WTC11 (cell line): ENCODE measurements at regions not wholly inside any gene's neighbourhood (a gene's known extent, or its start where the extent isn't known, plus 50 kb on each side); places are given as distances from the start of the nearest gene placed in this dataset.

Source experiments
- ATAC-seq: fragments of 200-7000 bp; cut with Tn5 transposase; 2 replicates; pipeline ENCODE4 v1.10.0; 2021; ENCODE audit warnings: mild to moderate bottlenecking, moderate library complexity
- CTCF ChIA-PET: fragments of 300-600 bp; sonication (Branson Sonifier 250); formaldehyde crosslinking; loops from one replicate; lab custom pipeline; 2021; ENCODE audit warnings: antibody characterized with exemption; lab: Charles Lee
- POLR2A ChIA-PET: fragments of 350-600 bp; sonication (Branson Sonifier 250); formaldehyde crosslinking; loops from one replicate; lab custom pipeline; 2021; ENCODE audit warnings: antibody characterized with exemption; lab: Charles Lee
- DNase-seq: peaks from one replicate; pipeline ENCODE4 v3.0.0; 2021; ENCODE audit warnings: low spot score
- H3K27ac Mint-ChIP-seq: 2 replicates; pipeline ENCODE4 v1.8.0; 2021; ENCODE audit warnings: mixed read lengths
- H3K27me3 Mint-ChIP-seq: 2 replicates; pipeline ENCODE4 v1.8.0; 2021; ENCODE audit warnings: low read depth, mild to moderate bottlenecking, moderate library complexity, mixed read lengths
- H3K36me3 Mint-ChIP-seq: 2 replicates; pipeline ENCODE4 v1.8.0; 2021; ENCODE audit warnings: mixed read lengths
- H3K4me1 Mint-ChIP-seq: 2 replicates; pipeline ENCODE4 v1.8.0; 2022; ENCODE audit warnings: mixed read lengths
- H3K4me3 Mint-ChIP-seq: 2 replicates; pipeline ENCODE4 v1.8.0; 2021; ENCODE audit warnings: mild to moderate bottlenecking, moderate library complexity, mixed read lengths
- H3K9me3 Mint-ChIP-seq: 2 replicates; pipeline ENCODE4 v1.8.0; 2021; ENCODE audit warnings: mixed read lengths
- ELF4 ChIP-seq: sonication (generic); formaldehyde crosslinking; IDR thresholded peaks from 2 replicates; pipeline ENCODE4 v1.8.1; 2022; ENCODE audit warnings: low read depth, mild to moderate bottlenecking, moderate library complexity, missing genetic modification reagents
- ESRRA ChIP-seq: sonication (generic); formaldehyde crosslinking; IDR thresholded peaks from 2 replicates; pipeline ENCODE4 v1.8.1; 2022; ENCODE audit warnings: mild to moderate bottlenecking, missing genetic modification reagents, borderline replicate concordance
- GTF2I ChIP-seq: fragments of 250-450 bp; sonication (Bioruptor Pico); conservative IDR thresholded peaks from 2 replicates; pipeline ENCODE4 v1.4.0; 2021; ENCODE audit warnings: mild to moderate bottlenecking
- KAT7 ChIP-seq: sonication (generic); formaldehyde crosslinking; IDR thresholded peaks from 2 replicates; pipeline ENCODE4 v1.8.1; 2023; ENCODE audit warnings: missing genetic modification reagents, mild to moderate bottlenecking, borderline replicate concordance
- MXD4 ChIP-seq: fragments of 250-450 bp; sonication (Bioruptor Pico); IDR thresholded peaks from 2 replicates; pipeline ENCODE4 v1.8.0; 2021; ENCODE audit warnings: mild to moderate bottlenecking, moderate library complexity, borderline replicate concordance
- MYBL2 ChIP-seq: sonication (generic); formaldehyde crosslinking; IDR thresholded peaks from 2 replicates; pipeline ENCODE4 v1.8.1; 2023; ENCODE audit warnings: mild to moderate bottlenecking, moderate library complexity, missing genetic modification reagents
- NFYB ChIP-seq: sonication (generic); formaldehyde crosslinking; conservative IDR thresholded peaks from 2 replicates; pipeline ENCODE4 v1.8.0; 2022; ENCODE audit warnings: low read depth, missing genetic modification reagents
- OVOL2 ChIP-seq: fragments of 250-450 bp; sonication (Bioruptor Pico); IDR thresholded peaks from 2 replicates; pipeline ENCODE4 v1.9.0; 2021; ENCODE audit warnings: mild to moderate bottlenecking, borderline replicate concordance
- RORB ChIP-seq: fragments of 250-450 bp; sonication (Bioruptor Pico); IDR thresholded peaks from 2 replicates; pipeline ENCODE4 v1.9.0; 2021; ENCODE audit warnings: mild to moderate bottlenecking
- SOX15 ChIP-seq: fragments of 250-450 bp; sonication (Bioruptor Pico); IDR thresholded peaks from 2 replicates; pipeline ENCODE4 v1.9.0; 2021; ENCODE audit warnings: mild to moderate bottlenecking
- SP1 ChIP-seq: sonication (generic); formaldehyde crosslinking; conservative IDR thresholded peaks from 2 replicates; pipeline ENCODE4 v1.8.1; 2022; ENCODE audit warnings: missing genetic modification reagents
- TEAD1 ChIP-seq: sonication (generic); formaldehyde crosslinking; IDR thresholded peaks from 2 replicates; pipeline ENCODE4 v1.8.0; 2022; ENCODE audit warnings: mild to moderate bottlenecking, missing genetic modification reagents
- TEAD4 ChIP-seq: sonication (generic); formaldehyde crosslinking; IDR thresholded peaks from 2 replicates; pipeline ENCODE4 v1.8.0; 2022; ENCODE audit warnings: mild to moderate bottlenecking, missing genetic modification reagents
- ZNF121 ChIP-seq: sonication (generic); formaldehyde crosslinking; IDR thresholded peaks from 2 replicates; pipeline ENCODE4 v1.8.0; 2023; ENCODE audit warnings: missing genetic modification reagents
- ZNF138 ChIP-seq: sonication (generic); formaldehyde crosslinking; conservative IDR thresholded peaks from 2 replicates; pipeline ENCODE4 v1.8.1; 2022; ENCODE audit warnings: mild to moderate bottlenecking, moderate library complexity, missing genetic modification reagents
- ZNF416 ChIP-seq: fragments of 250-450 bp; sonication (Bioruptor Pico); IDR thresholded peaks from 2 replicates; pipeline ENCODE4 v1.9.0; 2021; ENCODE audit warnings: mild to moderate bottlenecking, inconsistent platforms
- ZNF423 ChIP-seq: fragments of 250-450 bp; sonication (Bioruptor Pico); IDR thresholded peaks from 2 replicates; pipeline ENCODE4 v2.1.2; 2022; ENCODE audit warnings: mild to moderate bottlenecking, moderate library complexity
- TF ChIP-seq, protein P1 (sequence below): sonication (generic); formaldehyde crosslinking; IDR thresholded peaks from 2 replicates; pipeline ENCODE4 v1.8.1; 2023; ENCODE audit warnings: mild to moderate bottlenecking, missing genetic modification reagents, moderate library complexity
- TF ChIP-seq, protein P2 (sequence below): fragments of 250-450 bp; sonication (Bioruptor Pico); IDR thresholded peaks from 2 replicates; pipeline ENCODE4 v1.9.0; 2021; ENCODE audit warnings: mild to moderate bottlenecking
- TF ChIP-seq, protein P3 (sequence below): sonication (generic); formaldehyde crosslinking; IDR thresholded peaks from 2 replicates; pipeline ENCODE4 v1.8.1; 2022; ENCODE audit warnings: low read depth, mild to moderate bottlenecking, moderate library complexity, missing genetic modification reagents, borderline replicate concordance
- TF ChIP-seq, protein P4 (sequence below): sonication (generic); formaldehyde crosslinking; IDR thresholded peaks from 2 replicates; pipeline ENCODE4 v1.8.1; 2022; ENCODE audit warnings: low read depth, missing genetic modification reagents, borderline replicate concordance
- TF ChIP-seq, protein P5 (sequence below): sonication (generic); formaldehyde crosslinking; conservative IDR thresholded peaks from 2 replicates; pipeline ENCODE4 v1.8.1; 2022; ENCODE audit warnings: mild to moderate bottlenecking, missing genetic modification reagents
- TF ChIP-seq, protein P6 (sequence below): fragments of 250-450 bp; sonication (Bioruptor Pico); IDR thresholded peaks from 2 replicates; pipeline ENCODE4 v1.9.0; 2021; ENCODE audit warnings: moderate library complexity, mild to moderate bottlenecking, inconsistent platforms, borderline replicate concordance
- TF ChIP-seq, protein P7 (sequence below): sonication (generic); formaldehyde crosslinking; IDR thresholded peaks from 2 replicates; pipeline ENCODE4 v1.8.1; 2022; ENCODE audit warnings: mild to moderate bottlenecking, missing genetic modification reagents, moderate library complexity, borderline replicate concordance
- TF ChIP-seq, protein P8 (sequence below): sonication (generic); formaldehyde crosslinking; IDR thresholded peaks from 2 replicates; pipeline ENCODE4 v1.8.1; 2022; ENCODE audit warnings: mild to moderate bottlenecking, moderate library complexity, missing genetic modification reagents

DNA sequence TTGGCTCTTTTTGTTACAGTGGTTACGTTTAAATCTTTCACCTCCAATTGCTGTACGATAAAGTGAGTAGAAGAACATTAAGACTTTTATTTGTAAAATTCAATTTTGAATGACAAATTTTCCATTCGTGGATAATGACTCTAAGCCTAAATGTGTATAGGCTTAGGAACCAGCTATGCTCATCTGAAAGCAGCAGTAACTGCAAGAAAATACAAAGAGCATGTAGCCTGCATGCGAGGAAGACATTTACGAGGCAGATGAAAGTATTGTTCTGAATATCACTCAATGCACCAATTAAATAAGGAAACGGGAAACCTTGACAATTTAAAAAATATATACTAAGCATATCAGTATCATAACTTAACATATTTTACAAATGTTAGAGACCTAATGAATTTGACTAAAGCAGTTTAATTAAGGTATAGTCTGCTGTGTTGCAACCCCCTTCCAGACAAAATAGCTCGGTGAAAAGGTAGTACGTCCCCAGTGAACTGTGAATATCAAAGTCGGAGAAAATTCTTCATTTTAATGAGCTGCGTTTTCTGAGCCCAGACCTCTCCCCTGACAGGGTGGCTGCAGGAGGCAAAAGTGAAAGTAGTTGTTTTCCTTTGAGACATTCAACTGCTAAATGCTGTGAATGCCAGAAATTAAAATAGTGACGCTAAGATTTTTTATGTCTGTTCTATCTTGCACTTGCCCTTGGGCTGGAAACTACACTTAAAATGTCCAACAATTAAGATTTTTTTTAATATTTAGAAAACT lies 1236.5 kb upstream of the TENM3 start:
- DNase-seq: no peak
- Mint-ChIP-seq H3K4me3 (no peak overlapping the region; the same call in 1 of the 2 replicates), H3K4me1 (peaks cover 16% of the 10 kb centered on the region), H3K36me3 (no peaks in the 10 kb centered on the region), H3K27ac (no peak overlapping the region), H3K27me3 (no peaks in the 10 kb centered on the region), H3K9me3 (peaks cover 16% of the 10 kb centered on the region)
- ATAC-seq: no peak; the same call in 1 of the 2 replicates
- ChIA-PET POLR2A (no interaction called here), CTCF (no interaction called here)
- TF ChIP-seq TEAD4 (CRISPR knock-in tag): no peak
- no peak for TF ChIP-seq ZNF416 (CRISPR knock-in tag)
- TF ChIP-seq TEAD1 (CRISPR knock-in tag): no peak
- no peak for TF ChIP-seq ZNF138
- TF ChIP-seq, protein P1, sequence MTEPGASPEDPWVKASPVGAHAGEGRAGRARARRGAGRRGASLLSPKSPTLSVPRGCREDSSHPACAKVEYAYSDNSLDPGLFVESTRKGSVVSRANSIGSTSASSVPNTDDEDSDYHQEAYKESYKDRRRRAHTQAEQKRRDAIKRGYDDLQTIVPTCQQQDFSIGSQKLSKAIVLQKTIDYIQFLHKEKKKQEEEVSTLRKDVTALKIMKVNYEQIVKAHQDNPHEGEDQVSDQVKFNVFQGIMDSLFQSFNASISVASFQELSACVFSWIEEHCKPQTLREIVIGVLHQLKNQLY: no peak
- no peak for TF ChIP-seq ELF4 (CRISPR knock-in tag)
- TF ChIP-seq ZNF423: no peak
- TF ChIP-seq ZNF121: no peak
- TF ChIP-seq SOX15: no peak
- no peak for TF ChIP-seq ESRRA (CRISPR knock-in tag)
- TF ChIP-seq, protein P2, sequence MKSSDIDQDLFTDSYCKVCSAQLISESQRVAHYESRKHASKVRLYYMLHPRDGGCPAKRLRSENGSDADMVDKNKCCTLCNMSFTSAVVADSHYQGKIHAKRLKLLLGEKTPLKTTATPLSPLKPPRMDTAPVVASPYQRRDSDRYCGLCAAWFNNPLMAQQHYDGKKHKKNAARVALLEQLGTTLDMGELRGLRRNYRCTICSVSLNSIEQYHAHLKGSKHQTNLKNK (CRISPR knock-in tag): no peak
- no peak for TF ChIP-seq MXD4
- TF ChIP-seq SP1 (CRISPR knock-in tag): no peak
- TF ChIP-seq, protein P3, sequence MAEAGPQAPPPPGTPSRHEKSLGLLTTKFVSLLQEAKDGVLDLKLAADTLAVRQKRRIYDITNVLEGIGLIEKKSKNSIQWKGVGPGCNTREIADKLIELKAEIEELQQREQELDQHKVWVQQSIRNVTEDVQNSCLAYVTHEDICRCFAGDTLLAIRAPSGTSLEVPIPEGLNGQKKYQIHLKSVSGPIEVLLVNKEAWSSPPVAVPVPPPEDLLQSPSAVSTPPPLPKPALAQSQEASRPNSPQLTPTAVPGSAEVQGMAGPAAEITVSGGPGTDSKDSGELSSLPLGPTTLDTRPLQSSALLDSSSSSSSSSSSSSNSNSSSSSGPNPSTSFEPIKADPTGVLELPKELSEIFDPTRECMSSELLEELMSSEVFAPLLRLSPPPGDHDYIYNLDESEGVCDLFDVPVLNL (CRISPR knock-in tag): no peak

DNA sequence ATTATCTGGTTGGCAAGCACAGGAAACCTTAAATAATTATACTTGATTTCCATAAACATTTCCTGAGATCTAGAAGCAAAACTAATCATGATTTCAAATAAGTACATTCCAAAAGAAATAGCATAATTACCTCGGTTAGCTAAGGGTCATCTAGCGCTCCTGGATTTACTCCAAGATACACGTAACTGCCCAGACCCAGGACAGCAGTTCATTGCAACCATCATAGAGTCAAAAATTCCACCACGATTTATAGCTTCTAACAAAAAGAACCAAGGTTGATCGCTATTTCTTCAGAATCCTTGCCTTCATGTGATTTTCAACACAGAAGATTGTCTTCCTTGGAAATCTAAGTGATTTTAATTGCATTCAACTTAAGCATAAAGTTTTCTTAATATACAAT lies 1235.5 kb upstream of the TENM3 start:
- H3K4me3 Mint-ChIP-seq: no peak overlapping the region
- no peak overlapping the region for H3K27ac Mint-ChIP-seq
- H3K27me3 Mint-ChIP-seq: no peaks in the 10 kb centered on the region
- ATAC-seq: no peak
- H3K9me3 Mint-ChIP-seq: peaks cover 15% of the 10 kb centered on the region
- DNase-seq: no peak
- ChIA-PET POLR2A (no interaction called here), CTCF (no interaction called here)
- H3K4me1 Mint-ChIP-seq: peaks cover 16% of the 10 kb centered on the region
- TF ChIP-seq GTF2I (CRISPR knock-in tag) (no peak), RORB (no peak), NFYB (CRISPR knock-in tag) (no peak), OVOL2 (CRISPR knock-in tag) (no peak), ESRRA (CRISPR knock-in tag) (no peak), ELF4 (CRISPR knock-in tag) (no peak), MYBL2 (CRISPR knock-in tag) (no peak), KAT7 (no peak)
- TF ChIP-seq, protein P3 (CRISPR knock-in tag): no peak
- TF ChIP-seq, protein P4, sequence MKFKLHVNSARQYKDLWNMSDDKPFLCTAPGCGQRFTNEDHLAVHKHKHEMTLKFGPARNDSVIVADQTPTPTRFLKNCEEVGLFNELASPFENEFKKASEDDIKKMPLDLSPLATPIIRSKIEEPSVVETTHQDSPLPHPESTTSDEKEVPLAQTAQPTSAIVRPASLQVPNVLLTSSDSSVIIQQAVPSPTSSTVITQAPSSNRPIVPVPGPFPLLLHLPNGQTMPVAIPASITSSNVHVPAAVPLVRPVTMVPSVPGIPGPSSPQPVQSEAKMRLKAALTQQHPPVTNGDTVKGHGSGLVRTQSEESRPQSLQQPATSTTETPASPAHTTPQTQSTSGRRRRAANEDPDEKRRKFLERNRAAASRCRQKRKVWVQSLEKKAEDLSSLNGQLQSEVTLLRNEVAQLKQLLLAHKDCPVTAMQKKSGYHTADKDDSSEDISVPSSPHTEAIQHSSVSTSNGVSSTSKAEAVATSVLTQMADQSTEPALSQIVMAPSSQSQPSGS (CRISPR knock-in tag): no peak
- TF ChIP-seq, protein P5, sequence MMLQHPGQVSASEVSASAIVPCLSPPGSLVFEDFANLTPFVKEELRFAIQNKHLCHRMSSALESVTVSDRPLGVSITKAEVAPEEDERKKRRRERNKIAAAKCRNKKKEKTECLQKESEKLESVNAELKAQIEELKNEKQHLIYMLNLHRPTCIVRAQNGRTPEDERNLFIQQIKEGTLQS (CRISPR knock-in tag): no peak
- TF ChIP-seq, protein P6, sequence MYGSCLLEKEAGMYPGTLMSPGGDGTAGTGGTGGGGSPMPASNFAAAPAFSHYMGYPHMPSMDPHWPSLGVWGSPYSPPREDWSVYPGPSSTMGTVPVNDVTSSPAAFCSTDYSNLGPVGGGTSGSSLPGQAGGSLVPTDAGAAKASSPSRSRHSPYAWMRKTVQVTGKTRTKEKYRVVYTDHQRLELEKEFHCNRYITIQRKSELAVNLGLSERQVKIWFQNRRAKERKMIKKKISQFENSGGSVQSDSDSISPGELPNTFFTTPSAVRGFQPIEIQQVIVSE (CRISPR knock-in tag): no peak
- TF ChIP-seq, protein P7, sequence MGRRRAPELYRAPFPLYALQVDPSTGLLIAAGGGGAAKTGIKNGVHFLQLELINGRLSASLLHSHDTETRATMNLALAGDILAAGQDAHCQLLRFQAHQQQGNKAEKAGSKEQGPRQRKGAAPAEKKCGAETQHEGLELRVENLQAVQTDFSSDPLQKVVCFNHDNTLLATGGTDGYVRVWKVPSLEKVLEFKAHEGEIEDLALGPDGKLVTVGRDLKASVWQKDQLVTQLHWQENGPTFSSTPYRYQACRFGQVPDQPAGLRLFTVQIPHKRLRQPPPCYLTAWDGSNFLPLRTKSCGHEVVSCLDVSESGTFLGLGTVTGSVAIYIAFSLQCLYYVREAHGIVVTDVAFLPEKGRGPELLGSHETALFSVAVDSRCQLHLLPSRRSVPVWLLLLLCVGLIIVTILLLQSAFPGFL (CRISPR knock-in tag): no peak
- TF ChIP-seq, protein P8, sequence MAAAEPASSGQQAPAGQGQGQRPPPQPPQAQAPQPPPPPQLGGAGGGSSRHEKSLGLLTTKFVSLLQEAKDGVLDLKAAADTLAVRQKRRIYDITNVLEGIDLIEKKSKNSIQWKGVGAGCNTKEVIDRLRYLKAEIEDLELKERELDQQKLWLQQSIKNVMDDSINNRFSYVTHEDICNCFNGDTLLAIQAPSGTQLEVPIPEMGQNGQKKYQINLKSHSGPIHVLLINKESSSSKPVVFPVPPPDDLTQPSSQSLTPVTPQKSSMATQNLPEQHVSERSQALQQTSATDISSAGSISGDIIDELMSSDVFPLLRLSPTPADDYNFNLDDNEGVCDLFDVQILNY (CRISPR knock-in tag): no peak
- H3K36me3 Mint-ChIP-seq: no peaks in the 10 kb centered on the region
